ENCODE measurements at regions not wholly inside any gene's neighbourhood (a gene's known extent, or its start where the extent isn't known, plus 50 kb on each side); places are given as distances from the start of the nearest gene placed in this dataset.

GRCh38 chr18:45374878-45375630 lies 240.2 kb upstream of the SLC14A2 start:
- no peak for DNase-seq

GRCh38 chr18:45376193-45376592 lies 239.1 kb upstream of the SLC14A2 start:
- no peak for DNase-seq

GRCh38 chr18:45378308-45378707 lies 237.0 kb upstream of the SLC14A2 start:
- no peak for DNase-seq

GRCh38 chr18:45378933-45379332 lies 236.3 kb upstream of the SLC14A2 start:
- no peak for DNase-seq

- DNase-seq = no peak
These were observed 235.4 kb upstream of the SLC14A2 start for GRCh38 chr18:45379903-45380302.

- DNase-seq = no peak
These were observed 234.0 kb upstream of the SLC14A2 start for GRCh38 chr18:45381282-45381681.

- DNase-seq = no peak
These were observed 232.0 kb upstream of the SLC14A2 start for GRCh38 chr18:45383228-45383627.

GRCh38 chr18:45384137-45384961 lies 230.9 kb upstream of the SLC14A2 start:
- DNase-seq = peak in 39 of 56 donors; percentile 2 to 67 (median 16)

- DNase-seq = no peak
These were observed 230.3 kb upstream of the SLC14A2 start for GRCh38 chr18:45384962-45385315.

GRCh38 chr18:45386041-45386655 lies 229.1 kb upstream of the SLC14A2 start:
- DNase-seq = peak in 4 of 56 donors; percentile 1 to 14 (median 4)

- no peak for DNase-seq
These were observed 228.0 kb upstream of the SLC14A2 start for GRCh38 chr18:45387229-45387628.

- no peak for DNase-seq
These were observed 216.8 kb upstream of the SLC14A2 start for GRCh38 chr18:45398448-45398847.

GRCh38 chr18:45399146-45399545 lies 216.1 kb upstream of the SLC14A2 start:
- DNase-seq = no peak

GRCh38 chr18:45399643-45400042 lies 215.6 kb upstream of the SLC14A2 start:
- no peak for DNase-seq

GRCh38 chr18:45402485-45403056 lies 212.7 kb upstream of the SLC14A2 start:
- no peak for DNase-seq

GRCh38 chr18:45403341-45404049 lies 211.8 kb upstream of the SLC14A2 start:
- DNase-seq = no peak

GRCh38 chr18:45408218-45408617 lies 207.1 kb upstream of the SLC14A2 start:
- no peak for DNase-seq

GRCh38 chr18:45409971-45410370 lies 205.3 kb upstream of the SLC14A2 start:
- DNase-seq = no peak

- DNase-seq = no peak
These were observed 202.7 kb upstream of the SLC14A2 start for GRCh38 chr18:45412577-45412976.

- no peak for DNase-seq
These were observed 202.0 kb upstream of the SLC14A2 start for GRCh38 chr18:45413180-45413836.

GRCh38 chr18:45415614-45416013 lies 199.7 kb upstream of the SLC14A2 start:
- no peak for DNase-seq

Data from amygdala (tissue), 56 donors.